ENCODE measurements at regions not wholly inside any gene's neighbourhood (a gene's known extent, or its start where the extent isn't known, plus 50 kb on each side); places are given as distances from the start of the nearest gene placed in this dataset.
A peak's percentile ranks its signal among the peaks of the same experiment; 100 is the strongest.

DNA sequence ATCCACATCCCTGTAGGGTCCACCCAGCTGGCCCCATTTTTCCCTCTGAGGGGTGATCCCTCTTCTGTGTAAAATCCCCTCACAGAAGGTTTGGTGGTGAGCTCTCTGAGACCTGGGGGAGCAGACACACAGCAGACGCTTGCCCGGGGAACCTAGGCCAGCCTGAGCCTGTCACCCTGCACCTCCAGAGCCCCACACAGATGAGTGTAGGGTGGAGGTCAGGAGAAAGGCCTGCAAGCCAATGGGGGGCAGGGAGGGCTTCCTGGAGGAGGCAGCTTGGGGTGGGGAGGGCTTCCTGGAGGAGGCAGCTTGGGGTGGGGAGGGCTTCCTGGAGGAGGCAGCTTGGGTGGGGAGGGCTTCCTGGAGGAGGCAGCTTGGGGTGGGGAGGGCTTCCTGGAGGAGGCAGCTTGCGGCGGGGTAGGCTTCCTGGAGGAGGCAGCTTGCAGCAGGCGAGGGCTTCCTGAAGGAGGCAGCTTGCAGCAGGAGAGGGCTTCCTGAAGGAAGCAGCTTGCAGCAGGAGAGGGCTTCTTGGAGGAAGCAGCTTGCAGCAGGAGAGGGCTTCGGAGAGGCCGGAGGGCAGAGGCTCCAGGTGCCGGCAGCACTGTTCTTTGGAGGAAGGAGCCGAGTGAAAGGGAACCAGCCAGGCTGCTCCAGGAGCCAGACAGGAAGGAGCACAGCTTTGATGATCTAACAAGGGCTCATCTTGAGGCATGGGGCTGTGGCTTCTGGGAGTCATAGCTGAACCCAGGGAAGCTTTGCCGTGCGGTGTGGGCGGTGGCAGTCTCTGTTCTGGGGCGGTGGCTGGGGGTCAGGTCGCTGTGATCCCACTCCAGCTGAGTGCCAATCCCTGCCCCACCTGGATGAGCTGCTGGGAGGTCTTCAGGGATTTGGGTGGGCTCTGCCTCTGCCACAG, 83.7 kb upstream of the ZNF469 start:
- no peak overlapping the region for H3K27ac ChIP-seq (ENCODE audit: low read length, poor library complexity, severe bottlenecking)
- peak overlapping the region; percentile 61 to 85 for H3K18ac ChIP-seq (ENCODE audit: low read depth in 1 of 2, low read length in 2 of 2)
- H3K4me1 ChIP-seq (ENCODE audit: control insufficient read depth, insufficient read depth, low read depth, low read length): peaks cover 23% of the 10 kb centered on the region
- H2BK15ac ChIP-seq (ENCODE audit: low read depth, poor library complexity, severe bottlenecking): peak overlapping the region; percentile 80
- H3K9ac ChIP-seq (ENCODE audit: low read length): peak overlapping the region; percentile 56
- H2BK12ac ChIP-seq (ENCODE audit: low read length in 2 of 2): peak overlapping the region; percentile 59 to 75
- no peaks in the 10 kb centered on the region for H3K79me1 ChIP-seq (replicated peaks; ENCODE audit: low read length, poor library complexity, severe bottlenecking)
- H3K4me3 ChIP-seq (ENCODE audit: insufficient read depth in 1 of 2, low read depth in 1 of 2, low read length in 2 of 2): no peak overlapping the region
- H3K4ac ChIP-seq (ENCODE audit: low read depth in 1 of 2, low read length in 2 of 2): peak overlapping the region; percentile 32 to 71
- no peak overlapping the region for H2AFZ ChIP-seq (ENCODE audit: low read depth, low read length)
- peak overlapping the region; percentile 27 for H2BK120ac ChIP-seq (ENCODE audit: low read depth, low read length)
- H4K8ac ChIP-seq (ENCODE audit: low read length): peak overlapping the region; percentile 4
- peak; percentile 41 for DNase-seq
- H3K4me2 ChIP-seq (ENCODE audit: low read length, poor library complexity, severe bottlenecking): no peak overlapping the region
- H3K36me3 ChIP-seq (ENCODE audit: control insufficient read depth in 1 of 2, insufficient read depth in 2 of 2, low read depth in 1 of 2, low read length in 2 of 2): no peaks in the 10 kb centered on the region
- no peak overlapping the region for H2AK5ac ChIP-seq (ENCODE audit: low read length, severe bottlenecking)
- whole genome bisulfite sequencing: 80% methylated on average over 14 of the region's 14 CpGs
- H3K23ac ChIP-seq (ENCODE audit: low read length in 2 of 2): no peak overlapping the region
- no peak overlapping the region for H2BK5ac ChIP-seq (ENCODE audit: low read depth, low read length, poor library complexity, severe bottlenecking)
- H3K9me3 ChIP-seq (ENCODE audit: control insufficient read depth, low read length): no peaks in the 10 kb centered on the region
- H4K91ac ChIP-seq (ENCODE audit: low read length): peak overlapping the region; percentile 84
- no peaks in the 10 kb centered on the region for H3K27me3 ChIP-seq (ENCODE audit: control insufficient read depth in 1 of 2, insufficient read depth in 1 of 2, low read length in 2 of 2)
- peak overlapping the region in 1 of 2 experiments; percentile 36 for H3K14ac ChIP-seq (ENCODE audit: low read length in 2 of 2)

GRCh38 chr16:88299751-88300462, 82.9 kb upstream of the ZNF469 start:
- Histone ChIP-seq H3K9ac (ENCODE audit: low read length) (no peak overlapping the region), H2BK15ac (ENCODE audit: low read depth, poor library complexity, severe bottlenecking) (peak overlapping the region; percentile 68), H2BK12ac (ENCODE audit: low read length in 2 of 2) (peak overlapping the region; percentile 59 to 75), H3K27ac (ENCODE audit: low read length, poor library complexity, severe bottlenecking) (no peak overlapping the region), H3K36me3 (ENCODE audit: control insufficient read depth in 1 of 2, insufficient read depth in 2 of 2, low read depth in 1 of 2, low read length in 2 of 2) (no peaks in the 10 kb centered on the region), H2BK5ac (ENCODE audit: low read depth, low read length, poor library complexity, severe bottlenecking) (no peak overlapping the region), H3K4ac (ENCODE audit: low read depth in 1 of 2, low read length in 2 of 2) (peak overlapping the region in 1 of 2 experiments; percentile 71), H4K8ac (ENCODE audit: low read length) (peak overlapping the region; percentile 4), H3K9me3 (ENCODE audit: control insufficient read depth, low read length) (no peaks in the 10 kb centered on the region), H3K27me3 (ENCODE audit: control insufficient read depth in 1 of 2, insufficient read depth in 1 of 2, low read length in 2 of 2) (no peaks in the 10 kb centered on the region), H3K23ac (ENCODE audit: low read length in 2 of 2) (no peak overlapping the region), H3K4me2 (ENCODE audit: low read length, poor library complexity, severe bottlenecking) (no peak overlapping the region), H3K79me1 (replicated peaks; ENCODE audit: low read length, poor library complexity, severe bottlenecking) (no peaks in the 10 kb centered on the region), H3K4me1 (ENCODE audit: control insufficient read depth, insufficient read depth, low read depth, low read length) (peaks cover 30% of the 10 kb centered on the region), H2AFZ (ENCODE audit: low read depth, low read length) (no peak overlapping the region), H4K91ac (ENCODE audit: low read length) (peak overlapping the region; percentile 84), H3K14ac (ENCODE audit: low read length in 2 of 2) (peak overlapping the region in 1 of 2 experiments; percentile 3), H3K4me3 (ENCODE audit: insufficient read depth in 1 of 2, low read depth in 1 of 2, low read length in 2 of 2) (no peak overlapping the region), H2BK120ac (ENCODE audit: low read depth, low read length) (peak overlapping the region; percentile 39), H3K18ac (ENCODE audit: low read depth in 1 of 2, low read length in 2 of 2) (peak overlapping the region; percentile 61 to 72), H2AK5ac (ENCODE audit: low read length, severe bottlenecking) (no peak overlapping the region)
- DNase-seq: no peak
- WGBS: 96% methylated on average over 19 of the region's 19 CpGs

DNA sequence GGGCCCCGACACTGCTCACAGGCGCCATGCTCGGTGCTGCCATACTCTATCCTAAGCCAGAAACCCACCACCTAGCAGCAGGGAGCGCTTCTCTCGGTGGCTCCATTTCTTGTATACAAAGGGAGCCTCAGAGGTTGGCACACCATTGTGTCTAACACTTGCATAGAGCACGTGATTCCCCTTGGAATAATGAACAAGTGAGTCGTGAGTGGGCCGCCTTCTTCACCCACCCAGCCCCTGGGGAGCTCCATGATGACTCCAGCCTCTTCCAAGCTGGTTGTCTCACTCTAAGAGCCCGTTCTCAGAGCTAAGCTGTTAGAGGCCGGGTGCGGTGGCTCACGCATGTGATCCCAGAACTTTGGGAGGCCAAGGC, 82.3 kb upstream of the ZNF469 start:
- Histone ChIP-seq H3K27ac (ENCODE audit: low read length, poor library complexity, severe bottlenecking) (no peak overlapping the region), H3K23ac (ENCODE audit: low read length in 2 of 2) (no peak overlapping the region), H2BK5ac (ENCODE audit: low read depth, low read length, poor library complexity, severe bottlenecking) (no peak overlapping the region), H3K36me3 (ENCODE audit: control insufficient read depth in 1 of 2, insufficient read depth in 2 of 2, low read depth in 1 of 2, low read length in 2 of 2) (no peaks in the 10 kb centered on the region), H3K27me3 (ENCODE audit: control insufficient read depth in 1 of 2, insufficient read depth in 1 of 2, low read length in 2 of 2) (no peaks in the 10 kb centered on the region), H3K4me2 (ENCODE audit: low read length, poor library complexity, severe bottlenecking) (no peak overlapping the region), H3K9me3 (ENCODE audit: control insufficient read depth, low read length) (no peaks in the 10 kb centered on the region), H4K91ac (ENCODE audit: low read length) (peak overlapping the region; percentile 22), H3K9ac (ENCODE audit: low read length) (no peak overlapping the region), H3K4ac (ENCODE audit: low read depth in 1 of 2, low read length in 2 of 2) (no peak overlapping the region), H3K18ac (ENCODE audit: low read depth in 1 of 2, low read length in 2 of 2) (no peak overlapping the region), H2BK15ac (ENCODE audit: low read depth, poor library complexity, severe bottlenecking) (peak overlapping the region; percentile 46), H2BK120ac (ENCODE audit: low read depth, low read length) (no peak overlapping the region), H2BK12ac (ENCODE audit: low read length in 2 of 2) (no peak overlapping the region), H3K14ac (ENCODE audit: low read length in 2 of 2) (no peak overlapping the region), H4K8ac (ENCODE audit: low read length) (no peak overlapping the region), H3K79me1 (replicated peaks; ENCODE audit: low read length, poor library complexity, severe bottlenecking) (no peaks in the 10 kb centered on the region), H3K4me1 (ENCODE audit: control insufficient read depth, insufficient read depth, low read depth, low read length) (peaks cover 36% of the 10 kb centered on the region), H2AK5ac (ENCODE audit: low read length, severe bottlenecking) (no peak overlapping the region), H3K4me3 (ENCODE audit: insufficient read depth in 1 of 2, low read depth in 1 of 2, low read length in 2 of 2) (no peak overlapping the region), H2AFZ (ENCODE audit: low read depth, low read length) (no peak overlapping the region)
- no peak for DNase-seq
- 96% methylated on average over 12 of the region's 12 CpGs for WGBS

DNA sequence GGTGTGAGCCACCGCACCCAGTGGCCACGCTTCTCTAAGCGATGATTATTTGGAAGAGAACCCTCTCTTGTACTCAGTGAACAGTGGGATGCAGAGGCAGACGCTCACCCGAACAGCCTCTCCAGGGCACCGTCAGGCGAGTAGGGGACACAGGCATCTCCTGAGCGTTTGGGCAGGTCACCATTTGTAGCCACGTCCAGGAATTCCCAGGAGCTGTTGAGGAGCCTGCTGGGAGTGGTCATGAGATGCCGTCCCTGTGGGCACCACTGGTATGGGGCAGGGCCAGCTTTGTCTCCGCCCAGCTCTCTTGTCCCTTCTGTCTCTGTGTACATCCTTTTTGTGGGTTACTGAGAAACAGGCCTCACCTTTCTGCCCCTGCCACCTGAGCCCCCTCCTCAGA, 81.3 kb upstream of the ZNF469 start:
- Histone ChIP-seq H3K79me1 (replicated peaks; ENCODE audit: low read length, poor library complexity, severe bottlenecking) (no peaks in the 10 kb centered on the region), H2AK5ac (ENCODE audit: low read length, severe bottlenecking) (no peak overlapping the region), H3K27ac (ENCODE audit: low read length, poor library complexity, severe bottlenecking) (no peak overlapping the region), H3K4me1 (ENCODE audit: control insufficient read depth, insufficient read depth, low read depth, low read length) (peaks cover 43% of the 10 kb centered on the region), H3K9me3 (ENCODE audit: control insufficient read depth, low read length) (no peaks in the 10 kb centered on the region), H3K4me2 (ENCODE audit: low read length, poor library complexity, severe bottlenecking) (no peak overlapping the region), H3K9ac (ENCODE audit: low read length) (no peak overlapping the region), H3K18ac (ENCODE audit: low read depth in 1 of 2, low read length in 2 of 2) (no peak overlapping the region), H2AFZ (ENCODE audit: low read depth, low read length) (no peak overlapping the region), H2BK120ac (ENCODE audit: low read depth, low read length) (peak overlapping the region; percentile 42), H4K8ac (ENCODE audit: low read length) (no peak overlapping the region), H4K91ac (ENCODE audit: low read length) (peak overlapping the region; percentile 77), H3K27me3 (ENCODE audit: control insufficient read depth in 1 of 2, insufficient read depth in 1 of 2, low read length in 2 of 2) (no peaks in the 10 kb centered on the region), H2BK15ac (ENCODE audit: low read depth, poor library complexity, severe bottlenecking) (peak overlapping the region; percentile 70), H2BK12ac (ENCODE audit: low read length in 2 of 2) (peak overlapping the region; percentile 37 to 96), H3K36me3 (ENCODE audit: control insufficient read depth in 1 of 2, insufficient read depth in 2 of 2, low read depth in 1 of 2, low read length in 2 of 2) (no peaks in the 10 kb centered on the region), H3K4ac (ENCODE audit: low read depth in 1 of 2, low read length in 2 of 2) (peak overlapping the region in 1 of 2 experiments; percentile 14), H2BK5ac (ENCODE audit: low read depth, low read length, poor library complexity, severe bottlenecking) (no peak overlapping the region), H3K14ac (ENCODE audit: low read length in 2 of 2) (no peak overlapping the region), H3K23ac (ENCODE audit: low read length in 2 of 2) (no peak overlapping the region), H3K4me3 (ENCODE audit: insufficient read depth in 1 of 2, low read depth in 1 of 2, low read length in 2 of 2) (no peak overlapping the region)
- DNase-seq: no peak
- WGBS: 97% methylated on average over 11 of the region's 11 CpGs
